ENCODE measurements at regions not wholly inside any gene's neighbourhood (a gene's known extent, or its start where the extent isn't known, plus 50 kb on each side); places are given as distances from the start of the nearest gene placed in this dataset.

DNA sequence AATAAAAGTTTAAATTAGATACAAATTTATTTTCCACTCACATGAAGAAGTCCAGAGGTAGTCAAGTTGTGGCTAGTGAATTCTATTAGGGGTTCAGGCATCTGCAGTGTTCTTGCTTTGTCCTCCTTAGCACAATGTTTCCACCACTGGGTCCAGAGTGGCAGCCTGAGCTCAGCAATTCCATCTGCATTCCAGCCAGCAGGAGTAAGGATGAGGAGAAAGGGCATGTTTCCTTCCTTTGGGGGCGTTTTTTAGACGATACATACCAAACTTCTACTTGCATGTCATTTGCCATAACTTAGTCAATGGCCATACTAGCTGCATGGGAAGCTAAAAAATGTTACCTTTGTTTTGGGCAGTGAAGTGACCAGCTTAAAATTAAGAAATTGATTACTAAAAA, 98.5 kb upstream of the VANGL1 start (continued):
- TF ChIP-seq KDM2A (CRISPR knock-in tag; IDR thresholded peaks at IDR 0.05; ENCODE audit: borderline replicate concordance, low read depth) (no peak), MTF2 (CRISPR knock-in tag; IDR thresholded peaks at IDR 0.05; ENCODE audit: borderline replicate concordance) (no peak), PCBP2 (optimal IDR thresholded peaks at IDR 0.05; ENCODE audit: low read depth, low read length, poor library complexity, severe bottlenecking) (no peak), BORCS8-MEF2B (CRISPR knock-in tag; IDR thresholded peaks at IDR 0.05) (no peak), FOXA3 (CRISPR knock-in tag; IDR thresholded peaks at IDR 0.05) (no peak), POLR2G (IDR thresholded peaks at IDR 0.05; ENCODE audit: low read depth, low read length) (no peak)
- TF ChIP-seq, protein P1, sequence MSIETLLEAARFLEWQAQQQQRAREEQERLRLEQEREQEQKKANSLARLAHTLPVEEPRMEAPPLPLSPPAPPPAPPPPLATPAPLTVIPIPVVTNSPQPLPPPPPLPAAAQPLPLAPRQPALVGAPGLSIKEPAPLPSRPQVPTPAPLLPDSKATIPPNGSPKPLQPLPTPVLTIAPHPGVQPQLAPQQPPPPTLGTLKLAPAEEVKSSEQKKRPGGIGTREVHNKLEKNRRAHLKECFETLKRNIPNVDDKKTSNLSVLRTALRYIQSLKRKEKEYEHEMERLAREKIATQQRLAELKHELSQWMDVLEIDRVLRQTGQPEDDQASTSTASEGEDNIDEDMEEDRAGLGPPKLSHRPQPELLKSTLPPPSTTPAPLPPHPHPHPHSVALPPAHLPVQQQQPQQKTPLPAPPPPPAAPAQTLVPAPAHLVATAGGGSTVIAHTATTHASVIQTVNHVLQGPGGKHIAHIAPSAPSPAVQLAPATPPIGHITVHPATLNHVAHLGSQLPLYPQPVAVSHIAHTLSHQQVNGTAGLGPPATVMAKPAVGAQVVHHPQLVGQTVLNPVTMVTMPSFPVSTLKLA (IDR thresholded peaks at IDR 0.05): no peak
- TF ChIP-seq, protein P2, sequence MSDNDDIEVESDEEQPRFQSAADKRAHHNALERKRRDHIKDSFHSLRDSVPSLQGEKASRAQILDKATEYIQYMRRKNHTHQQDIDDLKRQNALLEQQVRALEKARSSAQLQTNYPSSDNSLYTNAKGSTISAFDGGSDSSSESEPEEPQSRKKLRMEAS (IDR thresholded peaks at IDR 0.05): no peak
- TF ChIP-seq, protein P3, sequence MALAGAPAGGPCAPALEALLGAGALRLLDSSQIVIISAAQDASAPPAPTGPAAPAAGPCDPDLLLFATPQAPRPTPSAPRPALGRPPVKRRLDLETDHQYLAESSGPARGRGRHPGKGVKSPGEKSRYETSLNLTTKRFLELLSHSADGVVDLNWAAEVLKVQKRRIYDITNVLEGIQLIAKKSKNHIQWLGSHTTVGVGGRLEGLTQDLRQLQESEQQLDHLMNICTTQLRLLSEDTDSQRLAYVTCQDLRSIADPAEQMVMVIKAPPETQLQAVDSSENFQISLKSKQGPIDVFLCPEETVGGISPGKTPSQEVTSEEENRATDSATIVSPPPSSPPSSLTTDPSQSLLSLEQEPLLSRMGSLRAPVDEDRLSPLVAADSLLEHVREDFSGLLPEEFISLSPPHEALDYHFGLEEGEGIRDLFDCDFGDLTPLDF (CRISPR knock-in tag; IDR thresholded peaks at IDR 0.05): no peak
- TF ChIP-seq, protein P4, sequence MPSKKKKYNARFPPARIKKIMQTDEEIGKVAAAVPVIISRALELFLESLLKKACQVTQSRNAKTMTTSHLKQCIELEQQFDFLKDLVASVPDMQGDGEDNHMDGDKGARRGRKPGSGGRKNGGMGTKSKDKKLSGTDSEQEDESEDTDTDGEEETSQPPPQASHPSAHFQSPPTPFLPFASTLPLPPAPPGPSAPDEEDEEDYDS (CRISPR knock-in tag; IDR thresholded peaks at IDR 0.05): no peak

DNA sequence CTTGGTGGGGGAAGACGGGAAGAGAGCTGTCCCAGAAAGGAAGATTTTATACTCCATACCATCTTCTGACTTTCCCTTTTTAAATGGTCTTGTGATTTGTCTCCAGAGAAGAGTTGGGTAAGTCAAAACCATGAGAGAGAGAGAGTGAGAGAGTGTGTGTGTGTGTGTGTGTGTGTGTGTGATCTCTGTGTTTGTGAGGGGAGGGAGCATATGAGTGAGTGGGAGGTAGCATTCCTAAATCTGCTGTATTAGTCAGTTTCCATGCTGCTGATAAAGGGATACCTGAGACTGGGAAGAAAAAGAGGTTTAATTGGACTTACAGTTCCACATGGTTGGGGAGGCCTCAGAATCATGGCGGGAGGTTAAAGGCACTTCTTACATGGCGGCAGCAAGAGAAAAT, 102.0 kb upstream of the VANGL1 start:
- Histone ChIP-seq H3K9me3 (ENCODE audit: low read length) (no peaks in the 10 kb centered on the region), H3K79me2 (ENCODE audit: insufficient read depth, low read length) (no peaks in the 10 kb centered on the region), H3K4me3 (replicated peaks in 1 of 3; ENCODE audit: insufficient read depth in 1 of 3, low read depth in 2 of 3, low read length in 3 of 3) (no peak overlapping the region), H3K36me3 (replicated peaks in 1 of 2; ENCODE audit: control insufficient read depth in 1 of 2, insufficient read depth in 2 of 2, low read length in 2 of 2) (no peaks in the 10 kb centered on the region), H3K4me2 (ENCODE audit: low read depth, low read length) (no peak overlapping the region), H2AFZ (ENCODE audit: low read length) (no peak overlapping the region), H3K9ac (ENCODE audit: insufficient read depth, low read depth, low read length) (no peak overlapping the region), H4K20me1 (ENCODE audit: insufficient read depth, low read length) (no peaks in the 10 kb centered on the region), H3K27me3 (ENCODE audit: control insufficient read depth in 1 of 2, insufficient read depth in 2 of 2, low read length in 2 of 2) (no peaks in the 10 kb centered on the region; a peak in 1 of 5 replicates), H3K27ac (ENCODE audit: extremely low read length, insufficient read depth, low read length) (no peak overlapping the region), H3K4me1 (ENCODE audit: insufficient read depth, low read length) (no peaks in the 10 kb centered on the region)
- in situ Hi-C loops (cut with HindIII; ENCODE audit: extremely low pct_ligation_motif_present, low pct_unique_long_range_greater_than_20kb) (loop anchor here (10.0 kb wide), 1 partner anchor 55 kb away; no protein-coding TSS in a partner anchor), intact Hi-C loops (cut with micrococcal nuclease; ENCODE audit: unreplicated experiment) (no loop called here)
- ChIA-PET POLR2A (no interaction called here), CTCF (ENCODE audit: low intra/inter-chr PET ratio, low total read pairs) (no interaction called here)
- ATAC-seq: no peak
- no TSS peak for BruUV-seq (replicated peaks)
- no peak for DNase-seq (ENCODE audit: low spot score)
- no peak for FAIRE-seq
- WGBS (ENCODE audit: low lambda C conversion rate): 51% methylated on average over 3 of the region's 3 CpGs
- TF ChIP-seq NPAS2 (CRISPR knock-in tag; IDR thresholded peaks at IDR 0.05; ENCODE audit: borderline replicate concordance) (no peak), NR2C2 (CRISPR knock-in tag; IDR thresholded peaks at IDR 0.05; ENCODE audit: borderline replicate concordance) (no peak), ZNF235 (CRISPR knock-in tag; IDR thresholded peaks at IDR 0.05; ENCODE audit: borderline replicate concordance) (no peak), BCL6 (CRISPR knock-in tag; IDR thresholded peaks at IDR 0.05) (no peak), JUND (CRISPR knock-in tag; IDR thresholded peaks at IDR 0.05) (no peak), BRCA1 (CRISPR knock-in tag; IDR thresholded peaks at IDR 0.05) (no peak), U2AF2 (IDR thresholded peaks at IDR 0.05; ENCODE audit: low read depth, low read length) (no peak), DNMT3B (CRISPR knock-in tag; conservative IDR thresholded peaks at IDR 0.05) (no peak), ZFP62 (CRISPR knock-in tag; IDR thresholded peaks at IDR 0.05) (no peak), SMAD3 (CRISPR knock-in tag; IDR thresholded peaks at IDR 0.05) (no peak)
- TF ChIP-seq, protein P5, sequence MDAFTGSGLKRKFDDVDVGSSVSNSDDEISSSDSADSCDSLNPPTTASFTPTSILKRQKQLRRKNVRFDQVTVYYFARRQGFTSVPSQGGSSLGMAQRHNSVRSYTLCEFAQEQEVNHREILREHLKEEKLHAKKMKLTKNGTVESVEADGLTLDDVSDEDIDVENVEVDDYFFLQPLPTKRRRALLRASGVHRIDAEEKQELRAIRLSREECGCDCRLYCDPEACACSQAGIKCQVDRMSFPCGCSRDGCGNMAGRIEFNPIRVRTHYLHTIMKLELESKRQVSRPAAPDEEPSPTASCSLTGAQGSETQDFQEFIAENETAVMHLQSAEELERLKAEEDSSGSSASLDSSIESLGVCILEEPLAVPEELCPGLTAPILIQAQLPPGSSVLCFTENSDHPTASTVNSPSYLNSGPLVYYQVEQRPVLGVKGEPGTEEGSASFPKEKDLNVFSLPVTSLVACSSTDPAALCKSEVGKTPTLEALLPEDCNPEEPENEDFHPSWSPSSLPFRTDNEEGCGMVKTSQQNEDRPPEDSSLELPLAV (CRISPR knock-in tag; conservative IDR thresholded peaks at IDR 0.05; ENCODE audit: low read depth): no peak
- TF ChIP-seq, protein P6, sequence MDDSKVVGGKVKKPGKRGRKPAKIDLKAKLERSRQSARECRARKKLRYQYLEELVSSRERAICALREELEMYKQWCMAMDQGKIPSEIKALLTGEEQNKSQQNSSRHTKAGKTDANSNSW (CRISPR knock-in tag; IDR thresholded peaks at IDR 0.05; ENCODE audit: borderline replicate concordance): no peak

All from HepG2 (cell line).